LNCaP clone FGC (cell line): ENCODE measurements at regions not wholly inside any gene's neighbourhood (a gene's known extent, or its start where the extent isn't known, plus 50 kb on each side); places are given as distances from the start of the nearest gene placed in this dataset.
"Not testable (repeated sequence)": the region's sequence is repeated elsewhere in the genome, so short reads cannot be mapped to it uniquely, and the experiment has no call there.

ENCODE experiments used
- DNase-seq: peaks from one replicate; pipeline ENCODE4 v3.0.0-alpha.2; 2011; ENCODE audit warnings: low read depth
- H3K4me3 ChIP-seq: 2 replicates; pipeline ENCODE4 v1.5.1; 2011; ENCODE audit warnings: mild to moderate bottlenecking, low read depth, low read length, control low read depth
- CTCF ChIP-seq: IDR thresholded peaks from 2 replicates; pipeline ENCODE4 v1.5.1; 2012; ENCODE audit warnings: mild to moderate bottlenecking; ENCODE audit not compliant: control insufficient read depth, insufficient read depth; ENCODE audit errors: extremely low read depth

GRCh38 chr12:5328669-5329517 lies 103.0 kb upstream of the NTF3 start:
- no peak for DNase-seq
- H3K4me3 ChIP-seq: no peak overlapping the region
- TF ChIP-seq CTCF: no peak

DNA sequence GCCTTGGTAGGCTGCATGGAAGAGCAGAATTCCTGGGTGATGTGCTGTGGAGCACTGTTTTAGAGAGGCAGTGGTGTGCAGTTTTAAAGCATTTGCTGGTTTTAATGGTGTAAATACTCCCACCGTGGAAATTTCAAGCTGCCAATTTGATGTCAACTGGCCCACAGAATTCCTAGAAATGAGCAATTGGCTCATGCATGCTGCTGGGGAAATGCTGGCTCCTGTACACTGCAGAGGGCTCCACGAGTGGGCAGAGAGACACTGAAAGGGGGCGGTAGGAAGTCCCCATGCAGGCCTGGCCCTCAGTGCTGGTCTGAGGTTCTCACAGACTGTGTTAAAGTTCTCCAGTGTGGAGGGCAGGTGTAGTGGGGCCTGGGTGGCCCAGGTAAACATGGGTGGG lies 99.4 kb upstream of the NTF3 start:
- DNase-seq: no peak
- no peak overlapping the region for H3K4me3 ChIP-seq
- no peak for TF ChIP-seq CTCF

DNA sequence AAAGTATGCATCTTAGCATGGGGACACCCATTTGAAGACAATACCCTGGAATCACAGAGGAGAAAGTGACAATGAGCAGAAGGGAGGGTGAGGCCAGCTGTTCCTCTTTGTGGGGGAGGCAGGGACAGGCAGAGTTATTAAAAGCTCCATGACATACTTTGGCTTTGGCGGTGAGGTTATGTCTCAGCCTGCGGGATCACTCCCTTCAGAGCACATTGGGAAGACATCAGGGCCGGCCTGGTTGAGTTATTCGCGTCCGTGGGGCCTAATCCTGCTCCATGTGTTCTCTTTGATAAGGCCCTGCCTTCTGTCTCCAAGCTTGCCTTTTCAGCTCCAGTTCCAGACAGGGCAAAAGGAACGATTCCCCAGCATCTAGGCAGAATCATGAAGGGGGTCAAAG lies 98.8 kb upstream of the NTF3 start:
- no peak overlapping the region for H3K4me3 ChIP-seq
- TF ChIP-seq CTCF: no peak
- no peak for DNase-seq

- DNase-seq: no peak
- no peak overlapping the region for H3K4me3 ChIP-seq
- TF ChIP-seq CTCF: no peak
Measured at GRCh38 chr12:5335069-5335468, 96.8 kb upstream of the NTF3 start.

DNA sequence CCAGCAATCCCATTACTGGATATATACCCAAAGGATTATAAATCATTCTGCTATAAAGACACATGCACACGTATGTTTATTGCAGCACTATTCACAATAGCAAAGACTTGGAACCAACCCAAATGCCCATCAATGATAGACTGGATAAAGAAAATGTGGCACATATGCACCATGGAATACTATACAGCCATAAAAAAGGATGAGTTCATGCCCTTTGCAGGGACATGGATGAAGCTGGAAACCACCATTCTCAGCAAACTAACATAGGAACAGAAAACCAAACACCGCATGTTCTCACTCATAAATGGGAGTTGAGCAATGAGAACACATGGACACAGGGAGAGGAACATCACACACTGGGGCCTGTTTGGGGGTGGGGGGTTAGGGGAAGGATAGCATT lies 90.8 kb upstream of the NTF3 start:
- not testable (repeated sequence) for H3K4me3 ChIP-seq, DNase-seq

GRCh38 chr12:5343711-5344110 lies 88.2 kb upstream of the NTF3 start:
- no peak for DNase-seq
- no peak overlapping the region for H3K4me3 ChIP-seq
- TF ChIP-seq CTCF: no peak

DNA sequence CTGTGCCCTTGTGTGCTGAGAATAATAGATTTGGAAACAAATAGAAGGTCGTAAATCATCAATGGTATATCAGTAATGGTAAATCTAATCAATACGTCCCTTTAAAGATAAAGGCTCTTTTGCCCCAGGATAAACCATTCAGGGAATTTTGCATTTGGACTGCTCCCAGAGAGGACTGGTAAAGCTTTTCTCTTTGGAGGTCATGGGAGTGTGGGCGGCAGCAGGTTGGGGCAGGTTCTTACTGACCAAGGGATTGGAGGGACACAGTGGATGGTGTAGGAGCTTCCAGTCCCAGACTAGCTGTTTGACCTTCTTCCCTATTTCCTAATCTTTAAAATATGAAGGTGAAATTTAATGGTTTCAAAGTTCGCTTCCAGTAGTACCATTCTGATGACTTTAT lies 87.8 kb upstream of the NTF3 start:
- DNase-seq: no peak
- no peak overlapping the region for H3K4me3 ChIP-seq
- TF ChIP-seq CTCF: no peak
